ENCODE measurements at regions not wholly inside any gene's neighbourhood (a gene's known extent, or its start where the extent isn't known, plus 50 kb on each side); places are given as distances from the start of the nearest gene placed in this dataset.

GRCh38 chr14:94938016-94938415 lies 168.1 kb upstream of the GSC start:
- Histone ChIP-seq H3K27ac (no peak overlapping the region), H3K27me3 (no peaks in the 10 kb centered on the region), H3K9me3 (no peaks in the 10 kb centered on the region), H3K4me1 (peaks cover 0 to 18% (median 14%) of the 10 kb centered on the region in 4 donors), H3K4me3 (no peak overlapping the region), H3K36me3 (no peaks in the 10 kb centered on the region)
- no peak for DNase-seq
- intact Hi-C loops (cut with DNase I; ENCODE audit: low total_unique reads): no loop called here
- TF ChIP-seq CTCF (IDR thresholded peaks at IDR 0.05): no peak

GRCh38 chr14:94936901-94937685 lies 167.2 kb upstream of the GSC start:
- H3K4me1 ChIP-seq: peaks cover 0 to 18% (median 14%) of the 10 kb centered on the region in 4 donors

GRCh38 chr14:94936401-94936892 lies 166.5 kb upstream of the GSC start:
- intact Hi-C loops (cut with DNase I; ENCODE audit: low total_unique reads): no loop called here
- Histone ChIP-seq H3K27me3 (no peaks in the 10 kb centered on the region), H3K4me1 (peaks cover 0 to 18% (median 14%) of the 10 kb centered on the region in 4 donors), H3K4me3 (peak overlapping the region; percentile 43 to 48), H3K27ac (peak overlapping the region; percentile 64 to 76), H3K9me3 (no peaks in the 10 kb centered on the region), H3K36me3 (no peaks in the 10 kb centered on the region)
- no peak for TF ChIP-seq CTCF (IDR thresholded peaks at IDR 0.05)
- DNase-seq: peak; percentile 72 to 86

More at GRCh38 chr14:94936901-94937685, 167.2 kb upstream of the GSC start:
- Histone ChIP-seq H3K27me3 (no peaks in the 10 kb centered on the region), H3K9me3 (no peaks in the 10 kb centered on the region), H3K4me3 (peak overlapping the region; percentile 43 to 48), H3K36me3 (no peaks in the 10 kb centered on the region), H3K27ac (peak overlapping the region; percentile 64 to 76)
- DNase-seq: peak in 1 of 2 donors; percentile 74
- intact Hi-C loops (cut with DNase I; ENCODE audit: low total_unique reads): no loop called here
- TF ChIP-seq CTCF (IDR thresholded peaks at IDR 0.05): no peak

- no peak for TF ChIP-seq CTCF (IDR thresholded peaks at IDR 0.05)
- Histone ChIP-seq H3K9me3 (no peaks in the 10 kb centered on the region), H3K27ac (peak overlapping the region; percentile 64 to 76), H3K4me1 (peaks cover 0 to 18% (median 14%) of the 10 kb centered on the region in 4 donors), H3K4me3 (no peak overlapping the region), H3K36me3 (no peaks in the 10 kb centered on the region), H3K27me3 (no peaks in the 10 kb centered on the region)
- intact Hi-C loops (cut with DNase I; ENCODE audit: low total_unique reads): no loop called here
- no peak for DNase-seq
Measured at GRCh38 chr14:94935706-94936300, 165.9 kb upstream of the GSC start.

GRCh38 chr14:94934276-94934810 lies 164.4 kb upstream of the GSC start:
- Histone ChIP-seq H3K9me3 (no peaks in the 10 kb centered on the region), H3K4me1 (peaks cover 0 to 18% (median 14%) of the 10 kb centered on the region in 4 donors), H3K27me3 (no peaks in the 10 kb centered on the region), H3K4me3 (no peak overlapping the region), H3K27ac (no peak overlapping the region), H3K36me3 (no peaks in the 10 kb centered on the region)
- intact Hi-C loops (cut with DNase I; ENCODE audit: low total_unique reads): no loop called here
- DNase-seq: no peak
- no peak for TF ChIP-seq CTCF (IDR thresholded peaks at IDR 0.05)

All from tibial artery (tissue), 4 donors.